ENCODE measurements at regions not wholly inside any gene's neighbourhood (a gene's known extent, or its start where the extent isn't known, plus 50 kb on each side); places are given as distances from the start of the nearest gene placed in this dataset.
"Not testable (repeated sequence)": the region's sequence is repeated elsewhere in the genome, so short reads cannot be mapped to it uniquely, and the experiment has no call there.

GRCh38 chr2:81050580-81051095 is 746.1 kb upstream of the LRRTM1 start:
- no peak for DNase-seq

GRCh38 chr2:81043681-81044080 is 739.1 kb upstream of the LRRTM1 start:
- DNase-seq: no peak

- DNase-seq: no peak
These were observed 702.6 kb upstream of the LRRTM1 start for GRCh38 chr2:81007104-81007503.

DNA sequence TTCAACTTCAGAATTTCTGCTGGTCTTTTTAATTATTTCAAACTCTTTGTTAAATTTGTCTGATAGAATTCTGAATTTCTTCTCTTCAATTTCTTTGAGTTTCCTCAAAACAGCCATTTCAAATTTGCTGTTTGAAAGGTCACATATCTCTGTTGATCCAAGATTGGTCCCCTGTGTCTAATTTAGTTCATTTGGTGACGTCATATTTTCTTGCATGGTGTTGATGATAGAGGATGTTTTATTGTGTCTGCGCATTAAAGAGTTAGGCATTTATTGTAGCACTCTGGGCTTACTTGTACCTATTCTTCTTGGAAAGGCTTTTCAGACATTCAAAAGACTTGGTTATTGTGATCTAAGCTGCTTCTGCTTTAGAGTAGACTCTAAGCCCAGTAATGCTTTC is 698.4 kb upstream of the LRRTM1 start:
- DNase-seq: no peak

GRCh38 chr2:80987466-80987865 is 682.9 kb upstream of the LRRTM1 start:
- DNase-seq: no peak

DNA sequence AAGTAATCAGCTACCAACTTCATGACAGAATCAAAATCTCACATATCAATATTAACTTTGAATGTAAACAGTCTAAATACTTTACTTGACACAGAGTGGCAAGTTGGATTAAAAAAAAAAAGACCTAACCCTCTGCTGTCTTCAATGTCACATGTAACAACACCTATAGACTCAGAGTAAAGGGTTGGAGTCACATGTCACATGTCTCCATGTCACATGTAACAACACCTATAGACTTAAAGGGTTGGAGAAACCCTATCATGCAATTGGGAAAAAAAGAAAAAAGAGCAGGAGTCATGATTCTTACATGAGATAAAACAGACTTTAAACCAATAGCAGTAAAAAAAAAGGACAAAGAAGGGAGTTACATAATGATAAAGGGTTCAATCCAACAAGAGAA is 665.3 kb upstream of the LRRTM1 start:
- no peak for DNase-seq

GRCh38 chr2:80968450-80968849 is 663.9 kb upstream of the LRRTM1 start:
- no peak for DNase-seq

GRCh38 chr2:80947601-80948130 is 643.1 kb upstream of the LRRTM1 start:
- DNase-seq: no peak

- DNase-seq: no peak
These were observed 638.9 kb upstream of the LRRTM1 start for GRCh38 chr2:80943487-80943886.

GRCh38 chr2:80942766-80943165 is 638.2 kb upstream of the LRRTM1 start:
- no peak for DNase-seq

DNA sequence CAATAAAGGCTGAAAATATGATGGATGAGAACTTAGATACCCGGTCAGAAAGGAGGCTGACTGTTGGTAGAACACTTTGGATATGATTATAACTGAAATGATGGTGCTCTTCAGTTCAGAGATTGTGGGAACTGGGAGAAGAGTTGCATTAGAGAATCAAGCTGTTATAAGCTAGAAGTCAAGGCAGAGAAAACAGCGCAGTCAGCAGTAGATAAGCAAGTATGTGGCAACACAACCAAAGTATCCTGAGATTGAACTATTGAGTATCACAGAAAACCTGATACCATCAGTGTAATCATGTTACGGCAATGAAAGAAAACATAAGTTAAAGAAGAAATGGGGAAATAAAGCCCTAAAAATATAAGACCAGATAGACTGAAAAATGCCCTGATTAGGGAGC is 633.9 kb upstream of the LRRTM1 start:
- no peak for DNase-seq

GRCh38 chr2:80931820-80932219 is 627.3 kb upstream of the LRRTM1 start:
- DNase-seq: not testable (repeated sequence)

GRCh38 chr2:80930777-80931176 is 626.2 kb upstream of the LRRTM1 start:
- DNase-seq: no peak

GRCh38 chr2:80926168-80926567 is 621.6 kb upstream of the LRRTM1 start:
- no peak for DNase-seq

DNA sequence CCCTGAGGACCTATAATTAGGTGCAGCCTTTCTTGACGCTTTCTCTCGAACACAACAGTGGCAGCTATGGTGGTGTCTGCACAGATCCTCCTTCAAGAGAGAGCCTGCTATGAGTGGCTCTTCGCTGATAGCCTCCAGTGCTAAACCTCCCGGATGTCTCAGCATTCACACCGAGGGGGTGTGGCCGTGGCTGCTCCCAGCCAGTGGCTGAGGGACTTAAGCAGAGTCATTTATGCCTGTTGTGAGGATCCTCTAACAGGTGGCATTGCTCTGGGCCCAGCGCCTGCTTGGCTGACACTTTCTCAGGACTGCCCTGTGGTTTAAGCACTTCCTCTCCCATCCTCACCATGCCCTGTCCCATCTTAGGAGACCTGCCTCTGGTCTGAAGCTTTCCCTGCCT is 592.0 kb upstream of the LRRTM1 start:
- DNase-seq: no peak

- DNase-seq: no peak
These were observed 589.9 kb upstream of the LRRTM1 start for GRCh38 chr2:80894486-80894885.

DNA sequence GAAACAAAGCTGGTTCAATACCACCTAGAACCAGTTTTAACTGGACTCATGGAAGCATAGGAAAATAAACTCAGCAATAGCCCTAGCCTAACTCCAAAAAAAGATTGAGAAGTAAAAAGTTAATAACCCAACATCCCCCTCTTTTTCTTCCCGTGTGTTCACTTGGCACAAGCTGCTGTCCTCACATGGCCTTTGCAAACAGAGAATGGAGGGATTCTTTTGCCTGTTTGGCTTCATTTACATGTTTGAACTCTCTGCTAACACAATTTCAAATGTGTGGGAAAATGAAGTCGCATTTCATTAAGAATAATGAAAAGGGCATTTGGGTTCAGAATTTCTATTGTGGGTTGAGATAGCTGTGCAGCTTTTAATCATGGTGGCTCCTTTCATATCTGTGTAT is 589.2 kb upstream of the LRRTM1 start:
- no peak for DNase-seq

GRCh38 chr2:80889009-80889408 is 584.5 kb upstream of the LRRTM1 start:
- DNase-seq: no peak

- DNase-seq: no peak
These were observed 583.4 kb upstream of the LRRTM1 start for GRCh38 chr2:80887841-80888378.

DNA sequence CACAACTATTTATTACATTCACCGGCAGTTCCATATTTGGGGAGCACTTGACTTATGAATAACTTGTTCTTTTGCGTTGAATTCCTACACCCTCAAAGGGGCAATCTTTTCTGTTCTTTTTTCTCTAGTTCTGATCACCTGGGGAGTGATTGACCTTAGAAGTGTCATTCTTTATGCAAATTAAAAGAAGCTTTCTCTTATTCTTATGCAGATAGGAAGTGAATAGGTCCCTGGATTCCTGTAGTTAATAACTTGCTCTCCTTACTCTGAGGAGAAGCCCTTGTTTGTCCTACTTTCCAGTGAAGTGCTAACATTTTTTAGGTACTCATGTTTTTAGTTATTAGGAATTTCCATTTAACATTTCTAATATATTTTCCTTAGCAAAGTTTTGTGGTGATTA is 569.8 kb upstream of the LRRTM1 start:
- DNase-seq: no peak

DNA sequence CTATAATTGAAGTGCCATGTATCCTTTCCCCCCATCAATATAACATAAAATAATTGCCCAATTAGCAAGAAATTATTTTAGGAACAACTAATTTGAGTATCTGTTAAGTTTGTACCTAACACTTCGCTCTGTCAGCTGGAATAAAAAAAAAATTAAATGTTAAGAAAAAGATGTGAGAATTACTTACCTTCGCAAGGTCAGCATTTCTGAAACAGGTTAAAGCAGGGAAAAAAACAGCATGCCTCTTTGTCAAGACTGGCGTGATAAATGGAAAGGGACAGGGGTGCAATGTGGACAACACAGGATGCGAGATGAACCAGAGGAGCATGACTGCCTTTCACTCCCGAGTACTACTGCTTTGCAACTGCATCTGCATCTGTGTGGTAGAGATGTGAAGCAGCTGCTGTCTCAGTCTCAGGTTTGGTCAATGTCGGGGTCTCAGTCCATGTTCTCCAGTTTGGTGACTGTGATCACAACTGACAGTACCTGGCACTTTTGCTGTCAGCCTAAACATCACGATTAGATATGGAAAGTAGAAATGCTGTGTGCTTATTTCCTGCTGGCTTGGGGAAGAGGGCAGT is 565.4 kb upstream of the LRRTM1 start:
- no peak for DNase-seq

DNA sequence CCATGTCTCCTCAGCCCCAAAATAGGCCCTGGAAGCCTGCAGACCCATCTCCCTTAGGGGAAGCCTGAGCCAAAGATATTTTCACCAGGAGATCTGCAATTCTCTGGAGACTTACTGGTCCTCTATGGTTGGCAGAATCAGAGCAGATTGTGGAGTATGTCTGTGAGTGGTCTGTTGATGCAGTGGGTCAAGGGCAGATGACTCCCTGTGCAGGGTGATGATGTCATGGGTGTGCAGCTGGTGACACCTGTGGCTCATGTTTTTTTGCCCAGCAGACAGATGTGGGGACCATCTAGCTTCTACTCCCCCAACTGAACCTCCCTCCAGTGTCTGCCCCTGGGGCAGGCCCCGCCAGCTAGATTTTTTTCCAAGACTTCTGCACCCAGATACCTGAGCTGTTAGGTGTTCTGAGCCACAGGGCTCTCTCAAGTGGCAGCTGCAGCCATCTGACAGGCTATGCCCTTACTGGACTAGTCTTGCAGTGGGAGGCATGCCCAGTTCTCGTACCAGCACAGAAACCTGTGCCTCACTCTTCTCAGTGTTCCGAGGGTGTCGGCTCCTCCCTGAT is 558.7 kb upstream of the LRRTM1 start:
- no peak for DNase-seq

DNA sequence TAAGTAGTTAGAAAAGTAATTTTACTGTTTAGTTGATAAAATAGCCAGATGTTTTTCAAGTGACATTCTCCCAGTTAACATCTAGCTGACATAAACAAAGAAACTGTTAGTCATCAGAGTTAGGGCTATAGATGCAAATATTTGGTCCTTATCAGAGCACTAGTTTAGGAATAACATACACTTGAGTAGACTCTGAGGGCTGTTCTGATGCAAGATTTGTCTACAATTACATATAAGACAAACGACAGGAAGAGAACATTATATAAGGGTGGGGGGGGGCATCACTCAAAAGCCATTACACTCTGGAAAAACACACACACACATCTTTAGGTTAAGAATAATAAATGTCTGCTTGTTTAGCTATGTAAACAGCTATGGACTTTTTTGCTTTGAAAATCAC is 554.4 kb upstream of the LRRTM1 start:
- no peak for DNase-seq

GRCh38 chr2:80856227-80856626 is 551.7 kb upstream of the LRRTM1 start:
- no peak for DNase-seq

DNA sequence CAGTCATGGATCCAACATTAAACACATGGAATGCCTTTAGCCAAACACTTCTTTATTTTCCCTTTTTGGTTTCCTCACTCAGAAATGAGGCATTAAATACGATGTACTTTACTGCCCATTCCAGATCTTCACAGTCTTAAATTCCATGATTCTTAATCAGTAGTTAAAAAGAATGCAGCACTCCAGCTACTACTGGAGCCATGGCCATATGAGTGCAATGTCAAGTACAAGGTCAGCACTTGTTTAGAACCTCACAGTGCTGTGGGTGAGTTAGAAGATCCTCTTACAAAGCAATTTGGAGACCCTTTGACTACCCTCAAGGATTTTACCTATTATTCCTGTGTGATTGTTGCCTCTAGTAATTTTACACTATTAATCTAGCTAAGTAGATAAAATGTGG is 550.3 kb upstream of the LRRTM1 start:
- no peak for DNase-seq

All from NCI-H187 (cell line).